Neutrophil (primary cell): ENCODE measurements at regions not wholly inside any gene's neighbourhood (a gene's known extent, or its start where the extent isn't known, plus 50 kb on each side); places are given as distances from the start of the nearest gene placed in this dataset.

Experiments used
- H3K27ac ChIP-seq: fragments of 200-600 bp; sonication (generic); 2 replicates; pipeline ENCODE4 v1.5.1; 2016; ENCODE audit warnings: mild to moderate bottlenecking, moderate library complexity
- H3K27me3 ChIP-seq: fragments of 200-600 bp; sonication (generic); 2 replicates; pipeline ENCODE4 v1.6.0; 2016; ENCODE audit warnings: mild to moderate bottlenecking
- H3K36me3 ChIP-seq: fragments of 200-600 bp; sonication (generic); 2 replicates; pipeline ENCODE4 v1.5.1; 2017
- H3K4me1 ChIP-seq, 2 experiments: fragments of 200-600 bp in 1 of 2; sonication (generic) in 1 of 2; 1 replicate in 1 of 2; 2 replicates in 1 of 2; pipeline versions ENCODE4 v1.5.1 to v1.6.1; 2013 to 2016; ENCODE audit warnings: low read depth in 1 of 2, low read length in 1 of 2, mild to moderate bottlenecking in 1 of 2, moderate library complexity in 1 of 2; ENCODE audit not compliant: control insufficient read depth in 1 of 2, insufficient read depth in 1 of 2
- H3K4me3 ChIP-seq, 2 experiments: fragments of 200-600 bp in 1 of 2; sonication (generic) in 1 of 2; 1 replicate in 1 of 2; 2 replicates in 1 of 2; pipeline ENCODE4 v1.5.1; 2013 to 2016; ENCODE audit warnings: low read depth in 1 of 2, low read length in 1 of 2, mild to moderate bottlenecking in 1 of 2, moderate library complexity in 1 of 2
- H3K9me3 ChIP-seq: fragments of 200-600 bp; sonication (generic); 2 replicates; pipeline ENCODE4 v1.5.1; 2016
- CTCF ChIP-seq: fragments of 200-600 bp; sonication (generic); IDR thresholded peaks from 2 replicates; pipeline ENCODE4 v1.5.1; 2016; ENCODE audit warnings: antibody characterized with exemption

- Histone ChIP-seq H3K9me3 (no peaks in the 10 kb centered on the region), H3K27me3 (peaks cover 58% of the 10 kb centered on the region), H3K4me1 (no peaks in the 10 kb centered on the region), H3K27ac (no peak overlapping the region), H3K4me3 (no peak overlapping the region), H3K36me3 (no peaks in the 10 kb centered on the region)
- TF ChIP-seq CTCF = no peak
These were observed 52.6 kb upstream of the ARAP3 start for GRCh38 chr5:141734501-141735229.

- H3K4me3 ChIP-seq = no peak overlapping the region
- H3K36me3 ChIP-seq = no peaks in the 10 kb centered on the region
- no peak for TF ChIP-seq CTCF
- no peaks in the 10 kb centered on the region for H3K4me1 ChIP-seq
- H3K27me3 ChIP-seq = peaks cover 72% of the 10 kb centered on the region
- H3K27ac ChIP-seq = no peak overlapping the region
- no peaks in the 10 kb centered on the region for H3K9me3 ChIP-seq
These were observed 51.2 kb upstream of the ARAP3 start for GRCh38 chr5:141733198-141733597.

GRCh38 chr5:141732417-141732816 is 50.4 kb upstream of the ARAP3 start:
- TF ChIP-seq CTCF = no peak
- Histone ChIP-seq H3K27me3 (peaks cover 72% of the 10 kb centered on the region), H3K9me3 (no peaks in the 10 kb centered on the region), H3K36me3 (no peaks in the 10 kb centered on the region), H3K27ac (no peak overlapping the region), H3K4me1 (no peaks in the 10 kb centered on the region), H3K4me3 (no peak overlapping the region)
